Liver (tissue), 8 donors: ENCODE measurements at regions not wholly inside any gene's neighbourhood (a gene's known extent, or its start where the extent isn't known, plus 50 kb on each side); places are given as distances from the start of the nearest gene placed in this dataset.

Experiments used
- DNase-seq: peaks from one replicate; pipeline ENCODE4 v3.0.0-alpha.2; 2017; ENCODE audit warnings: low spot score
- H3K27ac ChIP-seq, 2 donors: one replicate each; pipeline ENCODE4 v1.7.0; 2013; ENCODE audit warnings: inconsistent platforms in 2 of 2, low read length in 2 of 2, control low read depth in 1 of 2, low read depth in 1 of 2, mild to moderate bottlenecking in 1 of 2
- H3K27me3 ChIP-seq, 4 donors: one replicate each; pipeline versions ENCODE4 v1.6.1 to v1.7.0; 2013; ENCODE audit warnings: low read length in 3 of 4, inconsistent platforms in 1 of 4, mild to moderate bottlenecking in 1 of 4, moderate library complexity in 1 of 4; ENCODE audit not compliant: control insufficient read depth in 4 of 4, insufficient read depth in 4 of 4
- H3K36me3 ChIP-seq, 4 donors: one replicate each; pipeline versions ENCODE4 v1.6.1 to v1.7.0; 2013; ENCODE audit warnings: low read length in 3 of 4, mild to moderate bottlenecking in 3 of 4, low read depth in 1 of 4, moderate library complexity in 1 of 4; ENCODE audit not compliant: control insufficient read depth in 4 of 4, insufficient read depth in 3 of 4
- H3K4me1 ChIP-seq, 4 donors: one replicate each; pipeline versions ENCODE4 v1.6.1 to v1.7.0; 2013; ENCODE audit warnings: low read length in 3 of 4, mild to moderate bottlenecking in 3 of 4, moderate library complexity in 1 of 4; ENCODE audit not compliant: control insufficient read depth in 4 of 4, insufficient read depth in 4 of 4
- H3K4me3 ChIP-seq, 3 donors: one replicate each; pipeline versions ENCODE4 v1.6.1 to v1.7.0; 2013; ENCODE audit warnings: low read length in 3 of 3, control low read depth in 1 of 3, low read depth in 1 of 3, mild to moderate bottlenecking in 1 of 3
- H3K9ac ChIP-seq, 2 donors: one replicate each; pipeline ENCODE4 v1.7.0; 2013; ENCODE audit warnings: low read length in 2 of 2, mild to moderate bottlenecking in 2 of 2, moderate library complexity in 2 of 2, control low read depth in 1 of 2, low read depth in 1 of 2
- H3K9me3 ChIP-seq, 4 donors: one replicate each; pipeline versions ENCODE4 v1.6.1 to v1.7.0; 2013; ENCODE audit warnings: low read length in 3 of 4; ENCODE audit not compliant: control insufficient read depth in 4 of 4
- EGR1 ChIP-seq, 2 donors: IDR thresholded peaks; 2 replicates each; pipeline ENCODE4 v1.6.1; 2016 to 2018; ENCODE audit warnings: antibody characterized with exemption in 2 of 2, low read depth in 2 of 2
- FOXA1 ChIP-seq: IDR thresholded peaks from 2 replicates; pipeline ENCODE4 v1.6.1; 2016; ENCODE audit warnings: antibody characterized with exemption
- FOXA2 ChIP-seq: IDR thresholded peaks from 2 replicates; pipeline ENCODE4 v1.6.1; 2016; ENCODE audit warnings: antibody characterized with exemption
- GABPA ChIP-seq, 2 donors: IDR thresholded peaks in 1 of 2; conservative IDR thresholded peaks in 1 of 2; 2 replicates each; pipeline ENCODE4 v1.6.1; 2016; ENCODE audit warnings: antibody characterized with exemption in 2 of 2, mild to moderate bottlenecking in 1 of 2, moderate library complexity in 1 of 2
- HNF4G ChIP-seq: IDR thresholded peaks from 2 replicates; pipeline ENCODE4 v1.6.1; 2016; ENCODE audit warnings: antibody characterized with exemption
- JUND ChIP-seq, 2 donors: IDR thresholded peaks; 2 replicates each; pipeline ENCODE4 v1.6.1; 2016; ENCODE audit warnings: antibody characterized with exemption in 2 of 2
- NR2F2 ChIP-seq: IDR thresholded peaks from 2 replicates; pipeline ENCODE4 v1.6.1; 2016; ENCODE audit warnings: antibody characterized with exemption
- RAD21 ChIP-seq, 2 donors: IDR thresholded peaks; 2 replicates each; pipeline ENCODE4 v1.6.1; 2016; ENCODE audit warnings: antibody characterized with exemption in 2 of 2, mild to moderate bottlenecking in 2 of 2
- RXRA ChIP-seq, 2 donors: IDR thresholded peaks; 2 replicates each; pipeline ENCODE4 v1.6.1; 2017 to 2018; ENCODE audit warnings: antibody characterized with exemption in 2 of 2, mild to moderate bottlenecking in 1 of 2
- SP1 ChIP-seq: IDR thresholded peaks from 2 replicates; pipeline ENCODE4 v1.6.1; 2018; ENCODE audit warnings: antibody characterized with exemption, mild to moderate bottlenecking
- TAF1 ChIP-seq: conservative IDR thresholded peaks from 2 replicates; pipeline ENCODE4 v1.6.1; 2016; ENCODE audit warnings: antibody characterized with exemption, mild to moderate bottlenecking
- YY1 ChIP-seq: IDR thresholded peaks from 2 replicates; pipeline ENCODE4 v1.6.1; 2016; ENCODE audit warnings: antibody characterized with exemption, mild to moderate bottlenecking
- WGBS: extraction: QIAGEN DNeasy Blood & Tissue Kit; methylation state at CpG from one replicate; pipeline ENCODE4 v1.1.7; 2013; 5-methylcytosine and 5-hydroxymethylcytosine counted together
- TF ChIP-seq, protein P1 (sequence below): fragments of 150-350 bp; IDR thresholded peaks from 2 replicates; pipeline ENCODE4 v1.5.1; 2017; ENCODE audit warnings: improper control_type of control experiment, low read depth, low read length; ENCODE audit not compliant: missing input control
- TF ChIP-seq, protein P2 (sequence below): IDR thresholded peaks from 2 replicates; pipeline ENCODE4 v1.6.1; 2016; ENCODE audit warnings: antibody characterized with exemption
- TF ChIP-seq, protein P3 (sequence below): IDR thresholded peaks from 2 replicates; pipeline ENCODE4 v1.6.1; 2016; ENCODE audit warnings: antibody characterized with exemption
- TF ChIP-seq, protein P4 (sequence below): IDR thresholded peaks from 2 replicates; pipeline ENCODE4 v1.6.1; 2016; ENCODE audit warnings: antibody characterized with exemption
- donor health status: healthy.
- donor health status: healthy.
- donor health status: healthy.
- donor health status: healthy.
- donor health status: healthy.

DNA sequence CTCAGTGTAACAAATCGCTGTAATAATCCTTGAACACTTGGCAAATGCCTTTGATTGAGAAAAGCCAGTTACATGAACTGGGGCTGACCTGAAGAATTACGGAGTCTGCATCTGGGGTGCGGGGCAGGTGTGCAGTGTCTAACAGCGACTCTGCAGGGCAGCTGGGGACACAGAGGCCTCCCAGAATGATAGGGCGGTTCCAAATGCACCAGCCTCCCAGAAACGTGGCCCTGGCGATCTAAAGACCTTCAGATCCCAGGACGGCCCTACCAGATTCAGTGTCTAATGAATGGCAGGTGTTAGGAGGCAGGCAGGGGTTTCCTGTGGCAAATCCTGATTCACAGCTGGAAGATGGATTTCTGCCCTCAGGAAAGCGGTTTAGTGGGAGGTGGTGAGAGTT is 100.5 kb upstream of the RGMA start (continued):
- TF ChIP-seq, protein P1, sequence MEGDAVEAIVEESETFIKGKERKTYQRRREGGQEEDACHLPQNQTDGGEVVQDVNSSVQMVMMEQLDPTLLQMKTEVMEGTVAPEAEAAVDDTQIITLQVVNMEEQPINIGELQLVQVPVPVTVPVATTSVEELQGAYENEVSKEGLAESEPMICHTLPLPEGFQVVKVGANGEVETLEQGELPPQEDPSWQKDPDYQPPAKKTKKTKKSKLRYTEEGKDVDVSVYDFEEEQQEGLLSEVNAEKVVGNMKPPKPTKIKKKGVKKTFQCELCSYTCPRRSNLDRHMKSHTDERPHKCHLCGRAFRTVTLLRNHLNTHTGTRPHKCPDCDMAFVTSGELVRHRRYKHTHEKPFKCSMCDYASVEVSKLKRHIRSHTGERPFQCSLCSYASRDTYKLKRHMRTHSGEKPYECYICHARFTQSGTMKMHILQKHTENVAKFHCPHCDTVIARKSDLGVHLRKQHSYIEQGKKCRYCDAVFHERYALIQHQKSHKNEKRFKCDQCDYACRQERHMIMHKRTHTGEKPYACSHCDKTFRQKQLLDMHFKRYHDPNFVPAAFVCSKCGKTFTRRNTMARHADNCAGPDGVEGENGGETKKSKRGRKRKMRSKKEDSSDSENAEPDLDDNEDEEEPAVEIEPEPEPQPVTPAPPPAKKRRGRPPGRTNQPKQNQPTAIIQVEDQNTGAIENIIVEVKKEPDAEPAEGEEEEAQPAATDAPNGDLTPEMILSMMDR: no peak

DNA sequence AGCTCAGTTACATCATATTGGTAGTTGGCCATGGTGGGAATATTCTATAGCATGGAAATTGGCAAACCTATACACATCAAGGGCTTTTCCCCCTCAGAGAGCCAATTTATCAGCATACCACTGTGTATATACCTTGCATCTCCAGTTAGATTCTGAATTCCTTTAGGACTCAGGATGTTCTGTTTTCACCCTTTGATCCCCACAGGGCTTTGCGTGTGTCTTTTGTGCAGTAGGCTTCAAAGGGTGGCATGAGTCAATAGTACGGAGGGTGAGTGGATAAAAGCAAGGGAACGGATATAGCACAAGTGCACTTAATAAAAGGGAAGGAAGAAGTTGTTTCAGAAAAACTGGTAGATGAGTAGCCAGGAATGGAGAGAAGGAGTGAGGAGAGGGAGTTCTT is 99.2 kb upstream of the RGMA start:
- Histone ChIP-seq H3K27me3 (no peaks in the 10 kb centered on the region), H3K4me3 (no peak overlapping the region), H3K9ac (no peak overlapping the region), H3K36me3 (no peaks in the 10 kb centered on the region), H3K27ac (no peak overlapping the region), H3K4me1 (no peaks in the 10 kb centered on the region), H3K9me3 (no peaks in the 10 kb centered on the region)
- WGBS: 60% methylated on average over 3 of the region's 3 CpGs
- TF ChIP-seq, protein P2, sequence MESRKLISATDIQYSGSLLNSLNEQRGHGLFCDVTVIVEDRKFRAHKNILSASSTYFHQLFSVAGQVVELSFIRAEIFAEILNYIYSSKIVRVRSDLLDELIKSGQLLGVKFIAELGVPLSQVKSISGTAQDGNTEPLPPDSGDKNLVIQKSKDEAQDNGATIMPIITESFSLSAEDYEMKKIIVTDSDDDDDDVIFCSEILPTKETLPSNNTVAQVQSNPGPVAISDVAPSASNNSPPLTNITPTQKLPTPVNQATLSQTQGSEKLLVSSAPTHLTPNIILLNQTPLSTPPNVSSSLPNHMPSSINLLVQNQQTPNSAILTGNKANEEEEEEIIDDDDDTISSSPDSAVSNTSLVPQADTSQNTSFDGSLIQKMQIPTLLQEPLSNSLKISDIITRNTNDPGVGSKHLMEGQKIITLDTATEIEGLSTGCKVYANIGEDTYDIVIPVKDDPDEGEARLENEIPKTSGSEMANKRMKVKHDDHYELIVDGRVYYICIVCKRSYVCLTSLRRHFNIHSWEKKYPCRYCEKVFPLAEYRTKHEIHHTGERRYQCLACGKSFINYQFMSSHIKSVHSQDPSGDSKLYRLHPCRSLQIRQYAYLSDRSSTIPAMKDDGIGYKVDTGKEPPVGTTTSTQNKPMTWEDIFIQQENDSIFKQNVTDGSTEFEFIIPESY: no peak
- TF ChIP-seq FOXA2 (no peak), GABPA (IDR thresholded peaks at IDR 0.05 in 1 of 2, conservative IDR thresholded peaks at IDR 0.05 in 1 of 2) (no peak), RXRA (IDR thresholded peaks at IDR 0.05) (no peak), JUND (IDR thresholded peaks at IDR 0.05) (no peak), TAF1 (no peak), YY1 (no peak), FOXA1 (no peak), NR2F2 (no peak), EGR1 (IDR thresholded peaks at IDR 0.05; ENCODE audit: low read depth in 2 of 2) (no peak), RAD21 (IDR thresholded peaks at IDR 0.05) (no peak), HNF4G (no peak), SP1 (no peak)
- TF ChIP-seq, protein P3, sequence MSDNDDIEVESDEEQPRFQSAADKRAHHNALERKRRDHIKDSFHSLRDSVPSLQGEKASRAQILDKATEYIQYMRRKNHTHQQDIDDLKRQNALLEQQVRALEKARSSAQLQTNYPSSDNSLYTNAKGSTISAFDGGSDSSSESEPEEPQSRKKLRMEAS: no peak
- TF ChIP-seq, protein P4, sequence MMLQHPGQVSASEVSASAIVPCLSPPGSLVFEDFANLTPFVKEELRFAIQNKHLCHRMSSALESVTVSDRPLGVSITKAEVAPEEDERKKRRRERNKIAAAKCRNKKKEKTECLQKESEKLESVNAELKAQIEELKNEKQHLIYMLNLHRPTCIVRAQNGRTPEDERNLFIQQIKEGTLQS: no peak
- TF ChIP-seq, protein P1: no peak
- DNase-seq: no peak

DNA sequence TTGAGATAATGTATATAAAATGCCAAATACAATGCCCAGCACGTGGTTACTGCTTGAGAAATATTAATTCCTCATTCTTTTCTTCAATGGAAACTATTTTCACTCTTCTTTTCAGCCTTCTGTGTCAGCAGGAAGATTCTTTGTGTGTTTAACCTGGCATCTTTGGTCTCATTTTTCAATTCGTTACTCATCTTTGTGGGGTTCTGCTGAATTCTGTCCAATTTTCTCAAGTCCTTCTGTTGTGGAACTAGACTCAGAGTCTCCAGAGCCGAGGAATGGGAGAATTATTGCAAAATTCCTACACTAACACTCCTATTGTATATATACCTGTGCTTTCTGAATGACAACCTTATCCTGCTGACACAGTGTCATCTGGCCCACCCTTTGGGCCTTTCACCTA is 96.8 kb upstream of the RGMA start:
- H3K4me1 ChIP-seq: no peaks in the 10 kb centered on the region
- DNase-seq: no peak
- no peaks in the 10 kb centered on the region for H3K36me3 ChIP-seq
- no peak overlapping the region for H3K9ac ChIP-seq
- 53% methylated on average over 3 of the region's 3 CpGs for WGBS
- no peaks in the 10 kb centered on the region for H3K9me3 ChIP-seq
- peaks cover 0 to 3% (median 0%) of the 10 kb centered on the region in 4 donors for H3K27me3 ChIP-seq
- TF ChIP-seq JUND (IDR thresholded peaks at IDR 0.05): no peak
- TF ChIP-seq, protein P4: no peak
- TF ChIP-seq FOXA2: no peak
- TF ChIP-seq SP1: no peak
- no peak for TF ChIP-seq GABPA (IDR thresholded peaks at IDR 0.05 in 1 of 2, conservative IDR thresholded peaks at IDR 0.05 in 1 of 2)
- TF ChIP-seq, protein P2: no peak
- TF ChIP-seq FOXA1: no peak
- no peak for TF ChIP-seq EGR1 (IDR thresholded peaks at IDR 0.05; ENCODE audit: low read depth in 2 of 2)
- no peak for TF ChIP-seq NR2F2
- no peak overlapping the region for H3K4me3 ChIP-seq
- H3K27ac ChIP-seq: no peak overlapping the region
